Stomach smooth muscle (tissue), 2 donors: ENCODE measurements at regions not wholly inside any gene's neighbourhood (a gene's known extent, or its start where the extent isn't known, plus 50 kb on each side); places are given as distances from the start of the nearest gene placed in this dataset.
"Not testable (repeated sequence)": the region's sequence is repeated elsewhere in the genome, so short reads cannot be mapped to it uniquely, and the experiment has no call there.

Experiments
- H3K27ac ChIP-seq: one replicate; pipeline ENCODE4 v1.7.0; 2013; ENCODE audit warnings: mild to moderate bottlenecking, low read length, inconsistent platforms
- H3K27me3 ChIP-seq, 2 donors: one replicate each; pipeline ENCODE4 v1.7.0; 2013; ENCODE audit warnings: low read length in 2 of 2; ENCODE audit not compliant: insufficient read depth in 2 of 2, control insufficient read depth in 1 of 2
- H3K36me3 ChIP-seq, 2 donors: one replicate each; pipeline ENCODE4 v1.7.0; 2013; ENCODE audit warnings: low read length in 2 of 2; ENCODE audit not compliant: control insufficient read depth in 2 of 2, insufficient read depth in 2 of 2
- H3K4me1 ChIP-seq: one replicate; pipeline ENCODE4 v1.7.0; 2013; ENCODE audit warnings: low read length; ENCODE audit not compliant: control insufficient read depth, insufficient read depth
- H3K4me3 ChIP-seq, 2 donors: one replicate each; pipeline ENCODE4 v1.7.0; 2013; ENCODE audit warnings: low read length in 2 of 2
- H3K9ac ChIP-seq, 2 donors: one replicate each; pipeline ENCODE4 v1.7.0; 2013; ENCODE audit warnings: low read length in 2 of 2, mild to moderate bottlenecking in 1 of 2
- H3K9me3 ChIP-seq, 2 donors: one replicate each; pipeline ENCODE4 v1.7.0; 2013; ENCODE audit warnings: low read length in 2 of 2; ENCODE audit not compliant: control insufficient read depth in 2 of 2
- donor health status: healthy.
- donor health status: Pancreatic carcinoma.

GRCh38 chr13:79860791-79861190 is 379.8 kb downstream of the NDFIP2 start:
- H3K9me3 ChIP-seq: no peaks in the 10 kb centered on the region
- H3K27me3 ChIP-seq: no peaks in the 10 kb centered on the region
- H3K9ac ChIP-seq: no peak overlapping the region
- no peak overlapping the region for H3K4me3 ChIP-seq
- no peak overlapping the region for H3K27ac ChIP-seq
- H3K36me3 ChIP-seq: no peaks in the 10 kb centered on the region
- no peaks in the 10 kb centered on the region for H3K4me1 ChIP-seq

GRCh38 chr13:79859756-79860155 is 378.8 kb downstream of the NDFIP2 start:
- no peaks in the 10 kb centered on the region for H3K4me1 ChIP-seq
- H3K9me3 ChIP-seq: no peaks in the 10 kb centered on the region
- no peak overlapping the region for H3K9ac ChIP-seq
- no peaks in the 10 kb centered on the region for H3K27me3 ChIP-seq
- H3K4me3 ChIP-seq: no peak overlapping the region
- H3K27ac ChIP-seq: no peak overlapping the region
- H3K36me3 ChIP-seq: no peaks in the 10 kb centered on the region

GRCh38 chr13:79853251-79853650 is 372.3 kb downstream of the NDFIP2 start:
- H3K9me3 ChIP-seq: no peaks in the 10 kb centered on the region
- no peak overlapping the region for H3K9ac ChIP-seq
- H3K4me1 ChIP-seq: no peaks in the 10 kb centered on the region
- no peaks in the 10 kb centered on the region for H3K36me3 ChIP-seq
- no peak overlapping the region for H3K27ac ChIP-seq
- H3K4me3 ChIP-seq: no peak overlapping the region
- H3K27me3 ChIP-seq: no peaks in the 10 kb centered on the region

GRCh38 chr13:79851318-79851717 is 370.4 kb downstream of the NDFIP2 start:
- H3K4me1 ChIP-seq: no peaks in the 10 kb centered on the region
- no peak overlapping the region for H3K4me3 ChIP-seq
- H3K36me3 ChIP-seq: no peaks in the 10 kb centered on the region

GRCh38 chr13:79847882-79848592 is 367.1 kb downstream of the NDFIP2 start:
- H3K9ac ChIP-seq: no peak overlapping the region
- no peak overlapping the region for H3K4me3 ChIP-seq
- H3K36me3 ChIP-seq: no peaks in the 10 kb centered on the region
- H3K27me3 ChIP-seq: no peaks in the 10 kb centered on the region
- H3K27ac ChIP-seq: no peak overlapping the region
- no peaks in the 10 kb centered on the region for H3K4me1 ChIP-seq
- no peaks in the 10 kb centered on the region for H3K9me3 ChIP-seq

More at GRCh38 chr13:79851318-79851717, 370.4 kb downstream of the NDFIP2 start:
- H3K9ac ChIP-seq: no peak overlapping the region
- no peaks in the 10 kb centered on the region for H3K27me3 ChIP-seq
- no peaks in the 10 kb centered on the region for H3K9me3 ChIP-seq
- no peak overlapping the region for H3K27ac ChIP-seq

- Histone ChIP-seq H3K36me3 (no peaks in the 10 kb centered on the region), H3K27me3 (no peaks in the 10 kb centered on the region), H3K9me3 (no peaks in the 10 kb centered on the region), H3K27ac (no peak overlapping the region), H3K4me3 (no peak overlapping the region), H3K4me1 (no peaks in the 10 kb centered on the region), H3K9ac (no peak overlapping the region)
These were observed 365.4 kb downstream of the NDFIP2 start for GRCh38 chr13:79846386-79846785.

- Histone ChIP-seq H3K27ac (no peak overlapping the region), H3K9ac (no peak overlapping the region), H3K9me3 (no peaks in the 10 kb centered on the region), H3K4me3 (no peak overlapping the region), H3K36me3 (no peaks in the 10 kb centered on the region), H3K27me3 (no peaks in the 10 kb centered on the region), H3K4me1 (no peaks in the 10 kb centered on the region)
These were observed 356.9 kb downstream of the NDFIP2 start for GRCh38 chr13:79837741-79838450.

- not testable (repeated sequence) for H3K4me3 ChIP-seq, H3K27ac ChIP-seq, H3K27me3 ChIP-seq
These were observed 355.2 kb downstream of the NDFIP2 start for GRCh38 chr13:79836121-79836520.

GRCh38 chr13:79834876-79835275 is 353.9 kb downstream of the NDFIP2 start:
- Histone ChIP-seq H3K36me3 (no peaks in the 10 kb centered on the region), H3K27me3 (no peaks in the 10 kb centered on the region), H3K9ac (no peak overlapping the region), H3K9me3 (no peaks in the 10 kb centered on the region), H3K27ac (no peak overlapping the region), H3K4me1 (no peaks in the 10 kb centered on the region), H3K4me3 (no peak overlapping the region)

More at GRCh38 chr13:79836121-79836520, 355.2 kb downstream of the NDFIP2 start:
- H3K4me1 ChIP-seq, H3K9me3 ChIP-seq, H3K9ac ChIP-seq, H3K36me3 ChIP-seq: not testable (repeated sequence)

- Histone ChIP-seq H3K4me3 (no peak overlapping the region), H3K9ac (no peak overlapping the region), H3K4me1 (no peaks in the 10 kb centered on the region), H3K27ac (no peak overlapping the region), H3K9me3 (no peaks in the 10 kb centered on the region), H3K27me3 (no peaks in the 10 kb centered on the region), H3K36me3 (no peaks in the 10 kb centered on the region)
These were observed 353.0 kb downstream of the NDFIP2 start for GRCh38 chr13:79833991-79834390.

GRCh38 chr13:79831556-79831955 is 350.6 kb downstream of the NDFIP2 start:
- Histone ChIP-seq H3K27ac (no peak overlapping the region), H3K27me3 (no peaks in the 10 kb centered on the region), H3K9me3 (peaks cover 0 to 1% of the 10 kb centered on the region in 2 donors), H3K4me3 (no peak overlapping the region), H3K4me1 (no peaks in the 10 kb centered on the region), H3K36me3 (no peaks in the 10 kb centered on the region), H3K9ac (no peak overlapping the region)
